GM21825 (cell line): ENCODE measurements at regions not wholly inside any gene's neighbourhood (a gene's known extent, or its start where the extent isn't known, plus 50 kb on each side); places are given as distances from the start of the nearest gene placed in this dataset.
"Not testable (repeated sequence)": the region's sequence is repeated elsewhere in the genome, so short reads cannot be mapped to it uniquely, and the experiment has no call there.

Experiments
- ATAC-seq: cut with Tn5 transposase; IDR thresholded peaks from one replicate; pipeline ENCODE4 v1.9.1; 2021; ENCODE audit warnings: mild to moderate bottlenecking, moderate library complexity; ENCODE audit not compliant: unreplicated experiment

DNA sequence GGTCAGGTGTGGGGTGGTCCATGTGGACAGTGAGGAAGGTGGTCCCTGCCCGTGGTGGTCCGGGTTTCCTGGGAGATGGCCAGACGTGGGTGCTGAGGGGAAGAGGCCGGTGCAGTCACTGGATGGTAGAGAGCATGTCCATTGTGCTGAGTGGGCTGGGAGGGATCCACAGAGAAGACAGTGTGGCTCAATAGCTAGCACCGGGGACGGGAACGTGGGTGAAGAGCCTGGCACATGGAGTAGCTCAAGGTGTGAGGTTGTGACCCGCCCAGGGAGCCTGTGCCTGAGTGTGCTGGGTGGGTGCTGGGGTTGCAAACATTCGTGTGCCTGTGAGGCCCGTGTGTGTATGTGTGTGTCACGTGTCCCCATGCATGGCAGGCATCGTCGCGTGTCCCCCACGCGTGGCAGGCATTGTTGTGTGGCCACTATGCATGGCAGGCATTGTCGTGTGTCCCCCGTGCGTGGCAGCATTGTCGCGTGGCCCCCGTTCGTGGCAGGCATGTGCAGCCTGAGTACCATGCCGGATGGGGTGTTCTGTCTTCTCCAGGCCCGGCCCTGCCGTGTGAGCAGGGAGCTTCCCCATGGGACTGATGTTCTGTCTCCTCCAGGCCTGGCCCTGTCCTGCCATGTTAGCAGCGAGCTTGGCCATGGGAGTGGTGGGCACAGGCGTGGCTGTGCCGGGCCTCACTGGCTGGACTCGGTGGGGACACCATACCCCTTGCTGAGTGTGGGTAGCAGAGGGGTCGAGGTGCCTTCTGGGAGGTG is 205.0 kb downstream of the TMEM121 start:
- ATAC-seq, result not testable (repeated sequence)

GRCh38 chr14:105733081-105734065 is 207.0 kb downstream of the TMEM121 start:
- no peak for ATAC-seq

DNA sequence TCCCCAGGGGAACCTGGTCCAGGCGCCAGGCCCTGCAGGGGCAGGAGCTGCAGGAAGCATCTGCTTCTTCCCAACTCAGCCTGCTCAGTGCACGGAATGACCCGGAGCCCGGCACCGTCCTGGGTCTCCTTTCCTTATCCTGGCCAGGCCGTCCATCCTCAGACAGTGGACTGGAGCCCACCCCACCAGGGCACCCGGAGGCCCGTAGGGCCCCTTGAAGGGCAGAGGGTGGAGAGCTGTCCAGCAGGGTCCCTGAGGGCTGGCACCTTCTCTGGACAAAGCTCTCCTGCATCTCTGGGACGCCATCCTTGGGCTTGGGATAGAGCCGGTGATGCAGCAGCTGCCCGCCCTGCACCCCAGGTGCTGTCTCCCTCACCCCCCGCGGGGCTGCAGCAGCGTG is 207.9 kb downstream of the TMEM121 start:
- not testable (repeated sequence) for ATAC-seq

- not testable (repeated sequence) for ATAC-seq
Observed at GRCh38 chr14:105736331-105736730, 209.9 kb downstream of the TMEM121 start.

- no peak for ATAC-seq
Observed at GRCh38 chr14:105737504-105738246, 211.3 kb downstream of the TMEM121 start.

DNA sequence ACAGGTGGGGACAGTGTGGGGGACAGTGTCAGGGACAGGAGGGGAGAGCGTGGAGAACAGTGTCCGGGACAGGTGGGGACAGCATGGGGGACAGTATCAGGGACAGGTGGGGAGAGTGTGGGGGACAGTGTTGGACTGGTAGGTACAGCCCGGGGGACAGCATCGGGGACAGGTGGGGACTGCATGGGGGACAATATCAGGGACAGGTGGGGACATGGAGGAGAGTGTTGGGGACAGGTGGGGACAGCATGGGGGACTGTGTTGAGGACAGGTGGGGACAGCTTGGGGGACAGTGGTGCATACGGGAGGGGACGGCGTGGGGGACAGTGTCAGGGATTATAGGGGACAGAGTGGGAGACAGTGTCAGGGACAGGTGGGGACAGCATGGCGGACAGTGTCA is 212.3 kb downstream of the TMEM121 start:
- no peak for ATAC-seq

GRCh38 chr14:105739331-105740102 is 213.1 kb downstream of the TMEM121 start:
- ATAC-seq, result no peak

GRCh38 chr14:105740272-105740671 is 213.9 kb downstream of the TMEM121 start:
- not testable (repeated sequence) for ATAC-seq

- ATAC-seq, result not testable (repeated sequence)
Observed at GRCh38 chr14:105740961-105741360, 214.6 kb downstream of the TMEM121 start.

DNA sequence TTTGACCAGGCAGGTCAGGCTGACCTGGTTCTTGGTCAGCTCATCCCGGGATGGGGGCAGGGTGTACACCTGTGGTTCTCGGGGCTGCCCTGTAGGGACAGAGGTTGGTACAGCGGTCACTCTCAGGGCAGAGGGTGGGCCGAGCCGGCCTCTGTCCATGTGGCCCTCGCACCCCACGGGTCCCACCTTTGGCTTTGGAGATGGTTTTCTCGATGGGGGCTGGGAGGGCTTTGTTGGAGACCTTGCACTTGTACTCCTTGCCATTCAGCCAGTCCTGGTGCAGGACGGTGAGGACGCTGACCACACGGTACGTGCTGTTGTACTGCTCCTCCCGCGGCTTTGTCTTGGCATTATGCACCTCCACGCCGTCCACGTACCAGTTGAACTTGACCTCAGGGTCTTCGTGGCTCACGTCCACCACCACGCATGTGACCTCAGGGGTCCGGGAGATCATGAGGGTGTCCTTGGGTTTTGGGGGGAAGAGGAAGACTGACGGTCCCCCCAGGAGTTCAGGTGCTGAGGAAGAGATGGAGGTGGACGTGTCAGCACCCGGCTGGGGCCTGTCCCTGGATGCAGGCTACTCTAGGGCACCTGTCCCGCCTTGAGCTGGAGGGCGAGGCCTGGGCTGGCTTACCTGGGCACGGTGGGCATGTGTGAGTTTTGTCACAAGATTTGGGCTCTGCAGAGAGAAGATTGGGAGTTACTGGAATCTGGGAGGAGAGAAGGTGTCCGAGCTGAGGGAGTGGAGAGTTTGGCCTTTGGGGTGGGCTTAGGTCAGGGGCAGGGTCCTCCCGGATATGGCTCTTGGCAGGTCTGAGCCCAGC is 215.5 kb downstream of the TMEM121 start:
- ATAC-seq, result not testable (repeated sequence)

DNA sequence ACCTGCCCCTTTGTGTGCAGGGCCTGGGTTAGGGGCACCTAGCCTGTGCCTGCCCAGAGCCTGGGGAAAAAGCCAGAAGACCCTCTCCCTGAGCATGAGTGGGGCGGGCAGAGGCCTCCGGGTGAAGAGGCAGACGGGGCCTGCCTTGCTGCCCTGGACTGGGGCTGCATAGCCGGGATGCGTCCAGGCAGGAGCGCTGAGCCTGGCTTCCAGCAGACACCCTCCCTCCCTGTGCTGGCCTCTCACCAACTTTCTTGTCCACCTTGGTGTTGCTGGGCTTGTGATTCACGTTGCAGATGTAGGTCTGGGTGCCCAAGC is 216.1 kb downstream of the TMEM121 start:
- no peak for ATAC-seq

- not testable (repeated sequence) for ATAC-seq
Observed at GRCh38 chr14:105742904-105743701, 216.7 kb downstream of the TMEM121 start.

DNA sequence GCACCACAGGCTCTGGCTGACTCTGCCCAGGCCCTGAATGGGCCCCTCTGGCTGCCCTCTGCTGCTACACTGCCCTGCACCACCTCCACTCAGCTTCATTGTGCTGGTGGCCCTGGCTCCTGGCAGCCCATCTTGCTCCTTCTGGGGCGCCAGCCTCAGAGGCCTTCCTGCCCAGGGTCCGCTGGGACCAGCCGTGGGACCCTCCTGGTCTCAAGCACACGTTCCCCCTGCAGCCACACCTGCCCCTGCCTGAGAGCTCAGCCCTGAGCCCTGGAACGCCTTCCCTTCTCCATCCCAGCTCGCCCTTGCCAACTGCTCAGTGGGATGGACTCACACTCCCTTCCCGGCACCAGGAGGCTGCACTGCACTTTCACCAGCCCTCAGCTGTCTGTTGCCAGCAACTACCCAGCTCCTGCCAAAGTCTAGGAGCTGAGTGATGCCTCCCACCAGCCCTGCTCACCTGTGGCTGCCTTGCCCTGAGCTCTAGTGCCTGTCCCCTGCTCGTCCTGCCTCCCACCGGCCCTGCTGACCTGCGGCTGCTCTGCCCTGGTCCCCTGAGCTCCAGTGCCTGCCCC is 217.9 kb downstream of the TMEM121 start:
- not testable (repeated sequence) for ATAC-seq

- ATAC-seq, result no peak
Observed at GRCh38 chr14:105745433-105746123, 219.2 kb downstream of the TMEM121 start.

DNA sequence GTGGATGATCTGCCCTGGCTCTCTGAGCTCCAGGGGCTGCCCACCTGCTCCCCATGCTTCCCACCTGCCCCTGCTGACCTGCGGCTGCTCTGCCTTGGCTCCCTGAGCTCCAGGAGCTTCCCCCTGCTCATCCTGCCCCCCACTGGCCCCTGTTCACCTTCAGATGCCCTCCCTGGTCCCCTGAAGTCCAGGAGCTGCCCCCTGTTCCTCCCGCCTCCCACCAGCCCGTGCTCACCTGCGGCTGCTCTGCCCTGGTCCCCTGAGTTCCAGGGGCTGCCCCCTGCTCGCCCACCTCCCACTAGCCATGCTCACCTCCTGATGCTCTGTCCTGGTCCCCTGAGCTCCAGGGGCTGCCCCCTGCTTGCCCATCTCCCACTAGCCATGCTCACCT is 219.7 kb downstream of the TMEM121 start:
- no peak for ATAC-seq

DNA sequence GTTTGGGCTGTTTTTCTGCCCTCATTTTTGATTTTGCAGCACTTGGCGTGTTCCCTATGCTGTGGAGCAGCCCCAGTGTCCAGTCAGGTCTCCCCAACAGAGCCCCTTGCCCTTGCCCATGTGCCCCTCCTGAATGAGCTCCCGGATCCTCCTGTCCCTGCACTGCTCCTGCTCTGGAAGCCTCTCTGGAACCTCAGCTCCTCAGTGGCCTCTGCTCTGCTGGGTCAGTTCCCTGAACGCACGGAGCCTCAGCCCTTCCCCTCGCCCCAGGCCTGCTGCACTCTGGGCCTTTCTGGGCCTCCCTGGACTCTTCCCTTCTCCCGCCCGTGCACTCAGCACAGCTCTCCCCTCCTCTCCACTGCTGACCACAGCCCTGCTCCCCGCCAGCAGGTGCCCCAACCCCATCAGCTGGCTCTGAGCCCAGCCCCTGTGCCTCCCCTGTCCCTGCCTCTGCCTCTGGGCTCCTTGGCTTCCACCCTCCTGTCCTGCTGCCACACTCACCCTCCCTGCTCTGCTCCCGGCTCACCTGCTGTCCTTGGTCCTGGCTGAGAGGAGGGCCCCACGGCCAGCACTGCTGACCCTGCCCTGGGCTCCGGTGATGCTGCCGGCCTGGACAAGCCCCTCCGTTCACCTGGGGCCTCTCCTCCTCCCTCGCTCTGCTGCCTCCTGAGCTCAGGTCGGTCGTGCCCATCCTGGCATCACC is 220.6 kb downstream of the TMEM121 start:
- not testable (repeated sequence) for ATAC-seq
